HG02642 (cell line): ENCODE measurements at regions not wholly inside any gene's neighbourhood (a gene's known extent, or its start where the extent isn't known, plus 50 kb on each side); places are given as distances from the start of the nearest gene placed in this dataset.

Experiments
- ATAC-seq: cut with Tn5 transposase; IDR thresholded peaks from one replicate; pipeline ENCODE4 v1.9.1; 2021; ENCODE audit warnings: mild to moderate bottlenecking; ENCODE audit not compliant: unreplicated experiment, poor library complexity

GRCh38 chr18:59086522-59086921 is 53.2 kb upstream of the SEC11C start:
- no peak for ATAC-seq

GRCh38 chr18:59087391-59087790 is 52.3 kb upstream of the SEC11C start:
- ATAC-seq, result no peak
